ENCODE measurements at regions not wholly inside any gene's neighbourhood (a gene's known extent, or its start where the extent isn't known, plus 50 kb on each side); places are given as distances from the start of the nearest gene placed in this dataset.
A peak's percentile ranks its signal among the peaks of the same experiment; 100 is the strongest.

GRCh38 chr1:214146523-214146922 lies 134.4 kb upstream of the SMYD2 start:
- Histone ChIP-seq H3K4me1 (ENCODE audit: control insufficient read depth in 1 of 2, insufficient read depth in 2 of 2, low read depth in 1 of 2, low read length in 1 of 2) (peaks cover 0 to 14% of the 10 kb centered on the region in 2 experiments; a peak in 2 of 4 replicates), H3K9me3 (no peaks in the 10 kb centered on the region), H3K9ac (no peak overlapping the region), H3K4me2 (no peak overlapping the region), H3K27me3 (ENCODE audit: insufficient read depth) (no peaks in the 10 kb centered on the region), H3K9me2 (no peaks in the 10 kb centered on the region), H3K27ac (ENCODE audit: low read depth in 2 of 2, low read length in 1 of 2) (no peak overlapping the region), H3K79me2 (ENCODE audit: insufficient read depth) (no peaks in the 10 kb centered on the region), H4K20me1 (ENCODE audit: insufficient read depth) (no peaks in the 10 kb centered on the region), H2AFZ (ENCODE audit: low read depth) (no peak overlapping the region), H3F3A (replicated peaks; ENCODE audit: insufficient read depth) (no peaks in the 10 kb centered on the region), H3K4me3 (ENCODE audit: low read depth in 2 of 2, low read length in 1 of 2) (no peak overlapping the region), H3K36me3 (replicated peaks in 1 of 2; ENCODE audit: control insufficient read depth in 1 of 2, insufficient read depth in 2 of 2, low read length in 1 of 2) (no peaks in the 10 kb centered on the region)
- CTCF ChIA-PET: no interaction called here
- no peak for DNase-seq
- POLR2A ChIA-PET: no interaction called here
- 20% methylated on average over 4 of the region's 4 CpGs for WGBS (ENCODE audit: low lambda C conversion rate)
- no peak for TF ChIP-seq EP300 (IDR thresholded peaks at IDR 0.05; ENCODE audit: borderline replicate concordance in 1 of 2, low read depth in 1 of 2, low read length in 1 of 2)
- TF ChIP-seq, protein P1, sequence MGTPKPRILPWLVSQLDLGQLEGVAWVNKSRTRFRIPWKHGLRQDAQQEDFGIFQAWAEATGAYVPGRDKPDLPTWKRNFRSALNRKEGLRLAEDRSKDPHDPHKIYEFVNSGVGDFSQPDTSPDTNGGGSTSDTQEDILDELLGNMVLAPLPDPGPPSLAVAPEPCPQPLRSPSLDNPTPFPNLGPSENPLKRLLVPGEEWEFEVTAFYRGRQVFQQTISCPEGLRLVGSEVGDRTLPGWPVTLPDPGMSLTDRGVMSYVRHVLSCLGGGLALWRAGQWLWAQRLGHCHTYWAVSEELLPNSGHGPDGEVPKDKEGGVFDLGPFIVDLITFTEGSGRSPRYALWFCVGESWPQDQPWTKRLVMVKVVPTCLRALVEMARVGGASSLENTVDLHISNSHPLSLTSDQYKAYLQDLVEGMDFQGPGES (IDR thresholded peaks at IDR 0.05; ENCODE audit: low read depth, low read length): no peak
- TF ChIP-seq USF1 (IDR thresholded peaks at IDR 0.05; ENCODE audit: borderline replicate concordance, low read depth): no peak
- no peak for TF ChIP-seq GATA2 (CRISPR knock-in tag; IDR thresholded peaks at IDR 0.05)
- TF ChIP-seq MEF2A (IDR thresholded peaks at IDR 0.05; ENCODE audit: borderline replicate concordance, low read depth): no peak
- no peak for TF ChIP-seq RAD21 (IDR thresholded peaks at IDR 0.05; ENCODE audit: low read length)
- no peak for TF ChIP-seq GABPA (IDR thresholded peaks at IDR 0.05; ENCODE audit: low read depth)
- no peak for TF ChIP-seq TCF12 (IDR thresholded peaks at IDR 0.05)
- TF ChIP-seq, protein P2, sequence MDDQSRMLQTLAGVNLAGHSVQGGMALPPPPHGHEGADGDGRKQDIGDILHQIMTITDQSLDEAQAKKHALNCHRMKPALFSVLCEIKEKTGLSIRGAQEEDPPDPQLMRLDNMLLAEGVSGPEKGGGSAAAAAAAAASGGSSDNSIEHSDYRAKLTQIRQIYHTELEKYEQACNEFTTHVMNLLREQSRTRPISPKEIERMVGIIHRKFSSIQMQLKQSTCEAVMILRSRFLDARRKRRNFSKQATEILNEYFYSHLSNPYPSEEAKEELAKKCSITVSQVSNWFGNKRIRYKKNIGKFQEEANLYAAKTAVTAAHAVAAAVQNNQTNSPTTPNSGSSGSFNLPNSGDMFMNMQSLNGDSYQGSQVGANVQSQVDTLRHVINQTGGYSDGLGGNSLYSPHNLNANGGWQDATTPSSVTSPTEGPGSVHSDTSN (IDR thresholded peaks at IDR 0.05): no peak
- TF ChIP-seq, protein P3, sequence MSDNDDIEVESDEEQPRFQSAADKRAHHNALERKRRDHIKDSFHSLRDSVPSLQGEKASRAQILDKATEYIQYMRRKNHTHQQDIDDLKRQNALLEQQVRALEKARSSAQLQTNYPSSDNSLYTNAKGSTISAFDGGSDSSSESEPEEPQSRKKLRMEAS (IDR thresholded peaks at IDR 0.05; ENCODE audit: low read depth): no peak
- TF ChIP-seq FOXM1 (IDR thresholded peaks at IDR 0.05; ENCODE audit: low read depth): no peak
- TF ChIP-seq RXRA (IDR thresholded peaks at IDR 0.05; ENCODE audit: borderline replicate concordance, low read depth): no peak
- no peak for TF ChIP-seq FOXJ3 (CRISPR knock-in tag; IDR thresholded peaks at IDR 0.05)
- no peak for TF ChIP-seq RFX5 (IDR thresholded peaks at IDR 0.05; ENCODE audit: low read length)

DNA sequence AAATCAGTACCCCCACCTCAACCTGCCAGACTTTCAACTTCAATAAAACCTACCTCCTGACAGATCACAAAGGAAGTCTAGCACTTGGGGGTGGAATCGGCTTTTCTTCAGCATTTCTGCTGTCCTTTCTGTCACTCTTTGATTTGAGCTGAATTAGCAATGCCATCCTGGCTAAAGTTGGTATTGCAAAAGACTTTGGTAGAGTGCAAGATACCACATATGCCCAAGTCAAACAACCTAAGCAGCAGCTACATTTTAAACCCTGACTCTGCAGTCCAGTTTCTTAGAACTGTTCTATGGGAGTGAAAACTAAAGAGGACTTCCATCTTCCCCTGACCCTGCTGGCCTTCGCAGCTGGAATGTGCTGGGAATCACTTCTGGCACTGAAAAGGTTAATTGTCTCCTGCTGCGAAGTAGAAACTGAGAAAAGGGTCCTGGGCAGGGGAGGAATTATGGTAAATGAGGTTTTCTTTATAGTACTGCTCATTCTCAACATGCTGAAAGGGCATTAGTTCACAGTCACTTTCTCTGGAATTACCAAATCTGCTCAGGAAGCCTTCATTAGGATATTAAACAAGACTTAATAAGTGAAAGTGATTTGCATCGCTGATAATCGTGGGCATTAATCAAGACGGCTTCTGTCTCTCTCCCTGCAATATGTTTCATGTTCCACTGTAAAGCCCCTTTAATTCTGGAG lies 126.2 kb upstream of the SMYD2 start:
- no peaks in the 10 kb centered on the region for H3K36me3 ChIP-seq (replicated peaks in 1 of 2; ENCODE audit: control insufficient read depth in 1 of 2, insufficient read depth in 2 of 2, low read length in 1 of 2)
- H3K9ac ChIP-seq: no peak overlapping the region
- CTCF ChIA-PET: interaction anchor here (1.6 to 1.7 kb wide), 2 partner anchors 12 to 32 kb away, joined by 4 to 7 read pairs; no protein-coding TSS in a partner anchor
- peaks cover 0 to 34% of the 10 kb centered on the region in 2 experiments; a peak in 2 of 4 replicates for H3K4me1 ChIP-seq (ENCODE audit: control insufficient read depth in 1 of 2, insufficient read depth in 2 of 2, low read depth in 1 of 2, low read length in 1 of 2)
- no peak overlapping the region for H2AFZ ChIP-seq (ENCODE audit: low read depth)
- H3K9me2 ChIP-seq: no peaks in the 10 kb centered on the region
- POLR2A ChIA-PET: no interaction called here
- H3K4me2 ChIP-seq: no peak overlapping the region
- WGBS (ENCODE audit: low lambda C conversion rate): 9% methylated on average over 6 of the region's 6 CpGs
- no peak overlapping the region for H3K4me3 ChIP-seq (ENCODE audit: low read depth in 2 of 2, low read length in 1 of 2)
- H3K27ac ChIP-seq (ENCODE audit: low read depth in 2 of 2, low read length in 1 of 2): peak overlapping the region in 1 of 2 experiments; percentile 95; a peak in 2 of 4 replicates
- no peaks in the 10 kb centered on the region for H3F3A ChIP-seq (replicated peaks; ENCODE audit: insufficient read depth)
- no peaks in the 10 kb centered on the region for H3K27me3 ChIP-seq (ENCODE audit: insufficient read depth)
- DNase-seq: no peak
- H4K20me1 ChIP-seq (ENCODE audit: insufficient read depth): no peaks in the 10 kb centered on the region
- peak; percentile 52; the same call in 1 of the 2 replicates for TF ChIP-seq RCOR1 (IDR thresholded peaks at IDR 0.05; ENCODE audit: low read length)
- 0 out of 2 replicates have a peak, but pooled peaks have one; percentile 20 for TF ChIP-seq GATA2 (CRISPR knock-in tag; IDR thresholded peaks at IDR 0.05)
- TF ChIP-seq RAD21 (IDR thresholded peaks at IDR 0.05; ENCODE audit: low read length): peak; percentile 20
- peak in 1 of 2 experiments; percentile 64; a peak in 2 of 4 replicates for TF ChIP-seq EP300 (IDR thresholded peaks at IDR 0.05; ENCODE audit: borderline replicate concordance in 1 of 2, low read depth in 1 of 2, low read length in 1 of 2)
- TF ChIP-seq ELF1 (IDR thresholded peaks at IDR 0.05): no peak
- TF ChIP-seq, protein P4, sequence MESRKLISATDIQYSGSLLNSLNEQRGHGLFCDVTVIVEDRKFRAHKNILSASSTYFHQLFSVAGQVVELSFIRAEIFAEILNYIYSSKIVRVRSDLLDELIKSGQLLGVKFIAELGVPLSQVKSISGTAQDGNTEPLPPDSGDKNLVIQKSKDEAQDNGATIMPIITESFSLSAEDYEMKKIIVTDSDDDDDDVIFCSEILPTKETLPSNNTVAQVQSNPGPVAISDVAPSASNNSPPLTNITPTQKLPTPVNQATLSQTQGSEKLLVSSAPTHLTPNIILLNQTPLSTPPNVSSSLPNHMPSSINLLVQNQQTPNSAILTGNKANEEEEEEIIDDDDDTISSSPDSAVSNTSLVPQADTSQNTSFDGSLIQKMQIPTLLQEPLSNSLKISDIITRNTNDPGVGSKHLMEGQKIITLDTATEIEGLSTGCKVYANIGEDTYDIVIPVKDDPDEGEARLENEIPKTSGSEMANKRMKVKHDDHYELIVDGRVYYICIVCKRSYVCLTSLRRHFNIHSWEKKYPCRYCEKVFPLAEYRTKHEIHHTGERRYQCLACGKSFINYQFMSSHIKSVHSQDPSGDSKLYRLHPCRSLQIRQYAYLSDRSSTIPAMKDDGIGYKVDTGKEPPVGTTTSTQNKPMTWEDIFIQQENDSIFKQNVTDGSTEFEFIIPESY (IDR thresholded peaks at IDR 0.05; ENCODE audit: borderline replicate concordance, low read depth): no peak
- peak; percentile 41 for TF ChIP-seq CHD2 (IDR thresholded peaks at IDR 0.05; ENCODE audit: low read length, partially characterized antibody)
- no peaks in the 10 kb centered on the region for H3K79me2 ChIP-seq (ENCODE audit: insufficient read depth)
- no peaks in the 10 kb centered on the region for H3K9me3 ChIP-seq
